Activated CD8-positive, alpha-beta memory T cell treated with anti-CD3 and anti-CD28 coated beads, Interleukin-2, amount 50 U/mL, for 1 hour (primary cell): ENCODE measurements at regions not wholly inside any gene's neighbourhood (a gene's known extent, or its start where the extent isn't known, plus 50 kb on each side); places are given as distances from the start of the nearest gene placed in this dataset.

ENCODE experiments used
- DNase-seq: peaks from one replicate; pipeline ENCODE4 v3.0.0-alpha.2; 2020; ENCODE audit errors: extremely low read depth

DNA sequence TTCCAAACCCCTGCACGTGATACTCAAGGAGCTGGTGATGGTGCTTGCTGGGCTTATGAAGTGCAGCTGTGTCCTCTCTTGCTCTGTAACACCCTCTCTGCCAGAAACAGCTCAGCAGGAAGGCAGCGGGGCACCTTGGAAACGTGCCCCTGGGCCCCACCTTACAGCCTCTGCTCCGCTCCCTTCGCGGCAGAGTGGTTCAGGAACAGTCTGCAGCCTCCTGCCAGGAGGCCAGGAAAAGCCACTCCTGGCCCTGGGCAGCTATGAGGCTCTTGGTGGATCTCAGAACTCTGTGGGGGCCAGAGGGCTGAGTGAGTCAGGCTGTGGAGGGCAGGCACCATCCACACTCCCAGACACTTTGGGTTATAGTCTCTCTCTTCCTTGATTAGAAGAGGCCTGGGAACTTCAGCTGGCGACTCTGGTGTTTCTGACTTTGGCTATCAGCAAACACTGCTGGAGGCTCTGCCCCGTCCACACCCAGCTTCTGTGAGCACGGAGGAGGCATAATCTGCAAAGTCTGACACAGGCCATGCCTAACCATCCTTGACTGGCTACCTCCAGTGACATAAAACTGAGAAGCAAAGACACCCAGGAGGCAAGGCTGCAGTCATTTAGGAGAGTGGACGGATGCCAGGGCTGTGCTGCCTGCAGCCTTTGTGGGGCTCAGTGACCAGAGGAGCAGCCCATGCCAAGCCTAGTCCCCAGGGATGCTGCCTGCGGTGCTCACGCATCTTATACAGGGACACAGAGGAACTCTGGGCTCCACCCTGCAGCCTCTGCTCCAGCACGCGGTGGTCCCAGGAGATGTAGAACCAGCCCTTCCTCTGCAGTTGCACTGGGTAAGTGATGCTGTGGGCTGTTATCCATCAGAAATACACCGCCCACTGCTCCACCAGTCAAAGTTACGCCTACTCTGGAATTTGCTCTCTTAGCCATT lies 65.3 kb downstream of the METRNL start:
- DNase-seq: no peak

DNA sequence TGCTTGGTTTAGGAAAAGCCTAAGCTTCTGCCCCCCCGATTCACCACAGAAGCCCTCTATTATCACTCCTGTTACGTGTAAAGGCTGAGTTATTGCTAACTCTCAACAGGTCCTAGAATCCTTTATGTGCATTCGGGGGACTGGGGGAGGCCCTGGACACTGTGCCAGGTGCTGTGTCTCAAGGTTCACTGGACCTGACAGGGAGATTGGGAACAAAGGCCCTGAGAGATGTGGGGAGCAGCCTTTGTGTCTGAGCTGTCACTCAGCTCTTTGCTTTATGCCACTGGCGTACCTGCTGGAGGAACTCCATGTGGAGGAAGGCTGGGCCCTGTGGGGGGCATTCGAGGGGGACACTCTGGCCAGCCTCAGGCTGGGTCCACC lies 65.9 kb downstream of the METRNL start:
- DNase-seq: no peak

DNA sequence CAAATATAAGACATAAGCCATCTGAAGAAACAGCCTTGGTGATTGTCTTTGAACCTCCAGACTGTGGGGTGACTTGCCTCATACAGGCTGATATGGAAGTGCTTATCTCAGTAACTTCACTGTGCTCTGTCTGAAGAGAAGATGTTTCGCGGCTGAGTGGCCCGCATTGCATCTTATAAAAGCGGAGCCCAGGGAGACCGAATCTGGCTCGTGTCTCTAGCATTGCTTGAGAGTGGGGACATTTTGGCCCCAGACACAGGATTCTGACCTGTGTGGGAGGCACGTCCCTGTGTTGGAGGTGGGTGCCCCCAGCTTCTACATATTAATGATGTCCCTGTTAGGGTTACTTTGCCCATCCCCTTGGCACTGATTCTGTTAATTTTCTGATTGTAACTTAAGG lies 66.4 kb downstream of the METRNL start:
- no peak for DNase-seq

DNA sequence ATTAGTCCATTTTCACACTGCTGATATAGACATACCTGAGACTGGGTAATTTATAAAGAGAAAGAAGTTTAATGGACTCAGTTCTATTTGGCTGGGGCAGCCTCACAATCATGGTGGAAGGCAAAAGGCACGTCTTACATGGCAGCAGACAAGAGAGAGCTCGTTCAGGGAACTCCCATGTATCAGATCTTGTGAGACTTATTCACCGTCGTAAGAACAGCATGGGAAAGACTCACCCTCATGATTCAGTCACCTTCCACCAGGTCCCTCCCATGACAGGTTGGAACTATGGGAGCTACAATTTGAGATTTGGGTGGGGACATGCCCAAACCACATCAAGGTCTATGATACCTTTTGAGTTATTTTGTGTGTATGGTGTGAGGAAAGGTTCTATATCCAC lies 66.9 kb downstream of the METRNL start:
- no peak for DNase-seq

DNA sequence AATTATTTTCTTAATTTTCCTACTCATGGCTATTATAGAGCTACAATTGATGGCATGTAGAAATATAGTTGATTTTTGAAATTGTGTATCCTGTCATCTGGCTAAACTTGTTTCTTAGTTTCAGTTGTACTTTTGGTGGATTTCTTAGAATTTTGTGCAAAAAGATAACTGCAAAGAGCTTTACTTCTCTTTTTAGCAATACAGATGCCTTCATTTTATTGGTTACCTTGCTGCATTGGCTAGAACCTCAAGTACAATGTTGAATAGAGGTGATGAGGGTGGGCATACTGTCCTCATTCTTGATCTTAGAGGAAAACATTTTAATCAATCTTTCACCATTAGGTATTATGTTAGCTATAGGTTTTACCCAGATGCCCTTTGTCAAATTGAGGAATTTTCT lies 67.9 kb downstream of the METRNL start:
- no peak for DNase-seq

DNA sequence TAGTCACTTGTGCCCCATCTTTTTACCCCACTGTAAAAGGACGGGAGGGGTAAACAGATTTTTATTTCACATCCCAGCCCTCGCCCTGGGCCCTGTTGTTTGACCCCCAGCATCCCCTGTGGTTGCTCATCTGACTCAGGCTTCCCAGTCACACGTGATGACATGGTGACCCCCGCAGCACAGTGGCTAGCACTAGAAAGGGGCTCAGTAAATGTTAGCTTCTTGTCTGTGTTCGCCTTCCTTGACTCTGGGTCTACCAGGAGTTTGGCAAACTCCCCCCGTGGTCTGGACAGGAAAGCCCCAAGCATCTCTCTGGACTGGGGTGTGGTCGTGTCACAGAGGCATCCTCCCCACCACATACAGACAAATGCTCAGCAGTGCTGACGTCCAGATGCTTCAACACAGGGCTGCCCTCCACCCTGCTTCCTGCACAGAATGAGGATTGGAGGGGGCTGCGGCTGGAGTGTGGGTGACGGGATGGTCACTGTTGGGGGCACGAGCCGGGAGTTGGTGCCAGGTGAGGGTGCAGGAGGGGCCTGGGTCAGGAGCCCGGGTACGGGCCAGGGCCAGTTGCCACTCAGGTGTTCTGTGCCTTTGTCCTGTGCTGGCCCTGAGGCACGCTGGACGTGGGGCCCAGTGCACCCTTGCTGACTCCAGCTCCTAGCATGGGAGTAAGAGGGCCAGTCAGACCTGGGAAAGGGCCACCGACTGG lies 69.1 kb downstream of the METRNL start:
- no peak for DNase-seq

DNA sequence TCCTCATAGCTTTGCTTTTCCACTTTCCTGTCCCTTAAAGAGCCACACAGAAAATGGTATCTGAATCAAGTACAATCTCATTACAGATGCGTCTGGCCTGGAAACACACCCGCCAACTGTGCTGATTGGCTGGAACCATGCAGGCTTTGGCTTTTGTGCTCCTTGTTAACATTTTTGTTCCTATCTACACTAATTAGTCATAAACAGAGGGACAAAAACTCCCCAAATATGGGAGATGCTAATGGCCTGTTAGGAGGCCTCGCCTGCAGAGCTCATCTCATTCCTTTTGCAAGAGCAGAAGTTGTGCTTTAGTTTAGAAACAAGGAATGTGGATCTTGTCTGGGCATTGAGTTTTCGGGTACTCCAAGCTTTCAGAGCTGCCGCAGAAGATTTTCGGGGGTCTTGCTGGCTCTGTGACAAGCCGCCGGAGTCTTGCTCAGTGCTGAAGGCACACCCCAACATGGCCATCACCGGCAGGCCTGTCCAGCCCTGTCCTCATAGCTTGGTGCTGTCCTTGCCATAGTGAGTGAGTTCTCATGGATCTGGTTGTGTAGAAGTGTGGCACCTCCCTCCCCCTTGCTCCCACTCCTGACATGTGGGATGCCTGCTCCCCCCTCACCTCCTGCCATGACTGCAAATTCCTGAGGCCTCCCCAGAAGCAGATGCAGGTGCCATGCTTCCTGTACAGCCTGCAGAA lies 69.8 kb downstream of the METRNL start:
- DNase-seq: no peak

DNA sequence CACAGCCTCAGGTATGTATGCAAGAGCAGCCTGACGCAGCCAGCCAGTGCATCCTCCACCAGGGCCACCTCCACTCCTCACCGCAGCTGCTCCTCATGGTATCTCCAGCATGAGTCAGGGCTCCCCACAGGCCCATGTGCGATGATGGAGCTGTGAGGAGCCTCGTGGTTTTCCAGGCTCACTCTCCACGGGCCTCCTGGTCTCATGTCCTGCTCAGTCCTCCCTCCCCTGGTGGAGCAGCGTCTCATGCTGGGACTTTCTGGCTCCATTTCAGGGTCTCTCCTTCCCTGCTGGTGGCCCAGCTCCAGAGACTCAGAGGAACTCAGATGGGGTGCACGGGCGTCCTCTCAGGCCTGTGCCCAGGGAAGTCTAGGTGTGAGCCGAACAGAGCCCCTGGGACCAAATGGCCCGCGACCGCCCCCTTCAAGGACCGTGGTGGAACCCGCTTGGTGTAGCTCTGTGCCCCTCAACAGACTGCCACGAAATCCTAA lies 70.4 kb downstream of the METRNL start:
- no peak for DNase-seq

DNA sequence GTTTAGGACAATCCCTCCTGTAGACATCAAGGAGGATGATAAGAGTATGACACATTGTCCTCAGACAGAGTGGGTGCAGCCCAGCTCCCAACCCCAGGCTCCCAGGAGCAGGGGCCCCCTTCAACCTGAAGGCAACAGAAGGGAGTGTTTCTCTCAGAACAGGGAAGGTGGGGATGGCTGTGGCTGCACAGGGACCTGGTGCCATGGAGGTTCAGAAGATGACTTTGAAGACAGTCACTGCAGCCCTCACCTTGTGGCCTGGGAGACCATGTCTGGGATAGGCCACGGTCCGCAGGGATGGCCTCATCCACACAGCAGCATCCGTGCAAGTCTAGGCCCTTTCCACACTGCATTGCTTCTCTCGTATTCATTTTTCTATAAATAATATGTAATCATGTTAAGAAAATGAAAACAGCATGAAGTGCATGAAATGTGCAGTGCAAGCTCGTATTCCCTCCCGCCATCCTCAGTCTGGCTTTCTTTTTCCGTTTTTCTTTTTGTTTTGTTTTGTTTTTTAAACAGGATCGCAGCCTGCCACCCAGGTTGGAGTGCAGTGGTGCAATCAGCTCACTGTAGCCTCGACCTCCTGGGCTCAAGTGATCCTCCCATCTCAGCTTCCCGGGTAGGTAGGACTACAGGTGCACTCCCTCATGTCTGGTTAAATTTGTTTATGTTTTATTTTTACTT lies 71.1 kb downstream of the METRNL start:
- no peak for DNase-seq

DNA sequence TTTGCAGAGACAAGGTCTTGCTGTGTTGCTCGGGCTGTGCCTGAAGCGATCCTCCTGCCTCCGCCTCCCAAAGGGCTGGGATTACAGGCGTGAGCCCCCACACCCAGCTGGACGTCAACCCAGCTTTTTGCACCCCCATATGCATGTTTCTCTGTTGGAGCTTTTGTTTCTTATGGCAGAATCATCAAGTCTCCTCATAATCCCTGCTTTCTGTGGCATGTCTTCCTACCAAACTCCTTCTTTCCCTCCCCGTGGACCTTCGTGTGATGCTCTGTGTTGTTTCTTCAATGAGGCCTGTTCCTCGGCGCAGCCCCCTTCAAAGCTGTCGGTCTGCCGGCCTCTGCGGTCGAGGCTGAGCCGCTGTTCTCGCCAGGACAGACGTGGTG lies 71.6 kb downstream of the METRNL start:
- no peak for DNase-seq

DNA sequence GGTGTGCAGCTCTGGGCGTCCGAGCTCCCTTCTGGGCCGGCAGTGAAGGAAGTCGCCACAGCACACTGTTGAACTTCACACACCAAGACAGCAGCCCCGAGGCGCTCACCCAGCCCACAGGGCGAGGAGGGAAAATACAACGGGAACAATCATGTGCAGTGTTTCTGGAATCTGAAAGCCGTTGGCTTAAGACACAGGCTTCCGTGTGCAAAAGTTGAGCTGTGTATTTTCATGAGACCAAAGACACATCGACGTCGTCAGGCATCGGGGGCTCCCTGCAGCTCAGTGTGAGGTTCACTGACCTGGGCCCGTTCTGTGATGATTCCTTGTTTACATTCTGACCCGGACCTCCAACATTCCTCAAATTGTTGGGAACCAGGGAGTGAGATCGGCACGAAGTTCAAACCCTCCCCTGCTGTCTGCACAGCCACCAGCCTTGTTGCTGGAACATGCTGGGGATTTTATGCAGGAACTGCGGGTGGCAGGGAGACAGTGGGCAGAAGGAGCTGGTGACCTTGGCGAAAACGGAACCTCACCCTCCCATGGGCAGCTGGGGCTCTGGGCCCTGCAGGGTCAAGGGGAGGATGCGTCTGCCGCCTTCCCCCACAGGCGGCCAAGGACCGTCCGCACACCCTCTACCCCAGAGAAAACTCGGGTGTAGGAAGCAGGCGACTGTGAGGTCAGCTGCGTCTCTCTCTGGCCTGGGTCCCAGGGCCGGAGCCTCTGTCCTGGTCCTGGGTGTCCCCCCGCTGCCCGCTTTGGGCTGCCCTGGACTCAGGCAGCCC lies 72.2 kb downstream of the METRNL start:
- DNase-seq: no peak

DNA sequence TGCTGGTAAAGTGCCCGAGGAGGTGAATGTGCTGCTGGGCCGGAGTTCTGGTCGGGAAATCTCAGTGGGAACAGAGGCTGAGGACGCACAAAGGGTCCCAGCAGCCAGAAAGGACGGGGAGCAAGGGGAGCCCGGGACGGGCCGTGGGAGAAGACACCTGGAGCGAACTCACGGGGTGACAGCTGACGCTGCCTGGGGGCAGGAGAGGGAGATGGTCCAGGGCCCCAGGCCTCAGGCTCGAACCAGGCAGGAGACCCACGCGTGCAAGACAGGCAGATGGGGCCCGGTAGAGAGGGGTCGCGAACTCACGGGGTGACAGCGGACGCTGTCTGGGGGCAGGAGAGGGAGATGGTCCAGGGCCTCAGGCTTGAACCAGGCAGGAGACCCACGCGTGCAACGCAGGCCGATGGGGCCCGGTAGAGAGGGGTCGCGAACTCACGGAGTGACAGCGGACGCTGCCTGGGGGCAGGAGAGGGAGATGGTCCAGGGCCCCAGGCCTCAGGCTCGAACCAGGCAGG lies 72.9 kb downstream of the METRNL start:
- DNase-seq: no peak

DNA sequence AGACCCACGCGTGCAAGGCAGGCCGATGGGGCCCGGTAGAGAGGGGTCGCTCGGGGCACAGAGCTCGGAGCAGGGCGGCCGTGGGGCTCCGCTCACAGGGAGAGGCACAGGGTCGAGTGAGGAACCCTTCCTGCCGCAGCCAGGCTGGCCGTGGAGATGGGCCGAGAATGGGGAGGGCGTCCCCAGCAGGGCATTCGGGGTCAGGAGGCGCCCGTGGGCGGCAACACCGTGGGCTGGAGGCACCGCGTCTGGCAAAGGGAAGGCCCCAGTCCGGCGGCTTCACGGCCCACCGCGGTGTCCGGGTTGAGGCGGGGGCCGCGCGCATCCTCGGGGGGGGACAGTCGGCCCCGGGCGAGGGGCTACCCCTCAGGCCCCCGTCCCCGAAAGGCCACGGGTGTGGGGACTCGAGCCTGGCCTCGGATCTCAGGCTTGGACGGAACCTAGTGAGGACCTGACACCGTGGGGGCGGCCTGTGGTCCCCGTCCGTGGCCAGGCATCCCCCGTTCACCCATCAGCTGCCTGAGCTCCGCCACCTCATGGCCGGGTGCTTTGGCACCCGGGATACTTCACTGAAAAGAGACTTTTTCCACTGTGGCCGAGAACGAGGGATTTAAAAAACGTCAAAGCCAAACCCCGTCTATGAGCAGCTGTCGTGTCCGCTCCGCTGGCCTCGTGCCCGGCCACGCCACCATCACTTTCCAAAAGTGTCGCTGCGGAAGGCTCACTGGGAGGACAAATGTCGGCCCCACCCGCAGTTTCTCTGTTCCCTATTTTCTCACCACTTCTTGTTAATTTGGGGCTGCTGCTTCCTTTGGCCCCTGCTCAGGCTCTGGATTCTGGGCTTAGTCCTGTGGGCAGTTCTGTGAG lies 73.6 kb downstream of the METRNL start:
- DNase-seq: no peak

DNA sequence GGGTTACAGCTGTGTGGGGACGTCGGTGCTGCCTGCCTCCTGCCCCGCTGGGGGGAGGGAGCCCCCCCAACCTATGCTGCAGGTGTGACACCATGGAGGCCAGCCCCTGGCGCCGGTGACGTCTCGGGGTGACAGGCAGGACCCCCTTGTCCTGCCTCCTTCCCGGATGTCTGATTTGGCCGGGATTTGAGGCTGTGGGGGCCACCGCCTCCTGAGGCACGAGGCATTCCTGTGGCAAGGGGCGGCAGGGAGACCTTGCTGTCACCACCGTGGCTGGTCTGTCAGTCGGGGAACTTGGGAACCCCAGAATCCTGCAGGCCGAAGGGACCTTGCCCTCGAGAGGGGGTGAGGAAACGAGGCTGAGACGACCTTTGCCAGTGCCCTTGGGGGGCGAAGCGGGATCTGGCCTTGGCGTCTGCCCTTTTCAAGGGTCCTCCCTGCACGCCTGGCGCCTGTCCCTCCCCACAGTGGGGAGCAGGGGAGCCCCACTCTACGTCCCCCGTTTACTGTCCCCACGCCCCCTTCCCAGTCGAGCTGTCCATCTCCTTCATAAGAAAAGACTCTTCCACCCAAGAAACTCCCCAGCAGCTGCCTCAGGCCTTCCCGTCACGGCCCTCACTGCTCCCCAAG lies 74.4 kb downstream of the METRNL start:
- no peak for DNase-seq

DNA sequence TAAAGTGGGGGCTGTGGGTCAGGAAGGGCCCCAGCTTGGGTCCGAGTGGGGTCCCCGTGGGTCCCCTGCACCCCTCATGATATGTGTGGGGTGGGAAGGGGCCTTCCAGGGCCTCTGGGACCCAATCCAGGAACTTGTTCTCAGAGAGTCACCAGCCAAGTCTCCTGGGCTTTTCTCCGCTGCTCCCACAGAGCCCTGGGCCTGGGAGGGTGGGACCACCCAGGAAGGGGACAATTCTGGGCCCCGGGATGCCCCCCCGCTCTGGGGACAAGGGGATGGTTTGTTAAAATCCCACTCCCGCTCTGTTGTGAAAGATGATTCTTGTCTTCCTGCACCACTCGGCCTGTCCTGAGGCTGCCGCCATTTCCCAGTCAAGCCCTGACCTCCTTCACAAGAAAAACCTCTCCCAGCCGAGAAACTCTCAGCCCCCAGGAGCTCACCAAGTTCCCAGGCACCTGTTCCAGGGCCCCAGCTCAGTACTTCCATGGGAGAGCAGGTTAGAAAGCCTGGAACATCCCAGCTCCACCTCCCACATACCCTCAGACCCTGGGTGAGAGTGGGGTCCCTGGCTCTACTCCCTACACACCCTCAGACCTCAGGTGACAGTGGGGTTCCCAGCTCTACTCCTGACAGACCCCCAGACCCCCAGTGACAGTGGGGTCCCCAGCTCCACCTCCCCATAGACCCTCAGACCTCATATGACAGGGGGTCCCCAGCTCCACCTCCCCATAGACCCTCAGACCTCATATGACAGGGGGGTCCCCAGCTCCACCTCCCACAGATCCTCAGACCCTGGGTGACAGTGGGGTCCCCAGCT lies 75.1 kb downstream of the METRNL start:
- DNase-seq: no peak

DNA sequence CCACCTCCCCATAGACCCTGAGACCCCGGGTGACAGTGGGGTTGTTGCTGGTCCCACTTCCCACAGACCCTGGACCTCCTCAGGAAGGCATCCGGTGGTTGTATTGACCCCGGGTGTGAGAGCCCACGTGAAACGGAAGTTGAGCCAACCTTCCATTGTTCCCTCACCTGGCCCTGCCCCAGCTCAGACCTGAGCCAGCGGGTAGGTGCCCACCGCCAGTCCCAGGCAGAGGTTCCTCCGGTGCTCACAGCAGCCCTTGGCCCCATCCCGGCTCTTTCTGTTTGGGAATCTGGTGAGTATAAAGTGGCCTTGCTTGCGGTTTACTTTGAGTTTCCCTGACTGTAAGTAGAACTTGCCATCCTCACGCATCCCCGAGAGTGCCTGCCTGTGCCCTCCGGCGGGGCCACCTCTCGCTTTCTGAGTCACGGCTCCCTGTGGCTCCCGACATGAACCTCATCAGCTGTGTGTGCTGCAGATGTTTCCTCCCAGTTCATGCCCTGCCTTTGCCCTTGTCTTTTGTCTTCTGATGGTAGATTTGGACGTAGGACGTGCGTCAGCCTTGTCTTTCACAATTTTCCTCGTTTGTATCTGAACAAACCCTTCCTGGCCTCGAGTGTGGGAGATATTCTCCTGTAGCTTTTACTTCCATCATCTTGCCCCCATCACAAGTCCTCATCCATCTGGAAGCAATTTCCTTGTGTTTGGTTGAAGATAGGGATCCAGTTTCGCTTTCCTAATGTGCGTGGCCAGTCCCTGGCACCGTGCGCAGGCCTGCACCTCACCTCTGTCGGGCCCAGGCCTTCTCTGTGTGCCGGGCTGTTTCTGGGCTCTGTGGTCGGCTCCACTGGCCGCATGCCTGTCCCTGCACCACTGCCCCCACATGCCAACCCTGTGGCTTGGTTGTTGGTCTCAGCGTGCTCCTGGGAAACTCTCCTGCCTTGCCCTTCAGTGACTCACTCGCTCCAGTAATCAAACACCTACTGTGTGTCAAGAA lies 76.0 kb downstream of the METRNL start:
- DNase-seq: no peak

DNA sequence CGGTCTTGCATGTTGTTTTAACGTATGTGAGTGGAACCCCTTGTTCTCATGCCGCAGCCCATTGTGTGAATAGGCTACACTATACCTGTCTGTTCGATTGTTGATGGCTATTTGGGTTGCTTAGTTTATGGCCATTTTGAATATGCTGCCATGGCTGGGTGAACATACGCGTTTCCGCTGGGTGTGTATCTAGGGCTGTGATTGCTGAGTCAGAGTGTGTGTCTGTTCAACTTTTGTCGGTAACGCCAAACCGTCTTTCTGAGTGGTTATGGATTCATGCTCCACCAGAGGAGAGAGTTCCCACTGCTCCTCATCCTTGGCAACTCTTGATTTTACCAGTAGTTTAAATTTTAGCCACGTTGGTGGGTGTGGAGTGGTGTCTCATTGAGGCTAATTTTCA lies 77.0 kb downstream of the METRNL start:
- no peak for DNase-seq
